SK-N-MC (cell line): ENCODE measurements at regions not wholly inside any gene's neighbourhood (a gene's known extent, or its start where the extent isn't known, plus 50 kb on each side); places are given as distances from the start of the nearest gene placed in this dataset.

Source experiments
- EZH2 ChIP-seq: fragments of 200-600 bp; sonication (generic); IDR thresholded peaks from one replicate; pipeline ENCODE4 v1.6.1; 2017; ENCODE audit warnings: antibody characterized with exemption
- FOXP2 ChIP-seq: optimal IDR thresholded peaks from 2 replicates; pipeline ENCODE3; 2011; ENCODE audit warnings: mild to moderate bottlenecking, moderate library complexity; ENCODE audit not compliant: insufficient read depth; ENCODE audit errors: extremely low read length, control extremely low read depth
- POLR2AphosphoS5 ChIP-seq: IDR thresholded peaks from 2 replicates; pipeline ENCODE4 v1.6.1; 2012; ENCODE audit warnings: mild to moderate bottlenecking, low read depth, low read length, borderline replicate concordance

DNA sequence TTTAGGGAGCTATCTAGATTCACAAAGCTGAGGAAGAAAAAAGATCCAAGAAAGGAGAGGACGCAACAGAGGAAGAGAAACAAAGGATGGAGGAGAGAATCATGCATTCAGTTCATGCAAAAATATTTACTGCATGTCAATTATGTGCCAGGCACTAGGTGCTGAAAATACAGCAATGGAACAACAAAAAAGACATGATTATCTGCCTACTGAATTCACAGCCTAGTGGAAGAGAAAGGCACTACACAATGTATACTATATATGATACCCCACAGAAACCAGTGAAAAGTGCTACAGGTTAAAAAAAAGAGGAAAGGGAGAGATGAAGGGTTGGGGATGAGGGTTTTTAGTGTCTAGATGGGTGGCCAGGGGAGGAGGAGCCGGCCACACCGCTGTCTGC, 520.4 kb upstream of the CELF2 start:
- TF ChIP-seq EZH2 (no peak), POLR2AphosphoS5 (no peak), FOXP2 (no peak)
